HG02588 (cell line): ENCODE measurements at regions not wholly inside any gene's neighbourhood (a gene's known extent, or its start where the extent isn't known, plus 50 kb on each side); places are given as distances from the start of the nearest gene placed in this dataset.
"Not testable (repeated sequence)": the region's sequence is repeated elsewhere in the genome, so short reads cannot be mapped to it uniquely, and the experiment has no call there.

ENCODE experiments used
- ATAC-seq: cut with Tn5 transposase; IDR thresholded peaks from one replicate; pipeline ENCODE4 v1.9.1; 2021; ENCODE audit warnings: mild to moderate bottlenecking, moderate library complexity; ENCODE audit not compliant: unreplicated experiment

DNA sequence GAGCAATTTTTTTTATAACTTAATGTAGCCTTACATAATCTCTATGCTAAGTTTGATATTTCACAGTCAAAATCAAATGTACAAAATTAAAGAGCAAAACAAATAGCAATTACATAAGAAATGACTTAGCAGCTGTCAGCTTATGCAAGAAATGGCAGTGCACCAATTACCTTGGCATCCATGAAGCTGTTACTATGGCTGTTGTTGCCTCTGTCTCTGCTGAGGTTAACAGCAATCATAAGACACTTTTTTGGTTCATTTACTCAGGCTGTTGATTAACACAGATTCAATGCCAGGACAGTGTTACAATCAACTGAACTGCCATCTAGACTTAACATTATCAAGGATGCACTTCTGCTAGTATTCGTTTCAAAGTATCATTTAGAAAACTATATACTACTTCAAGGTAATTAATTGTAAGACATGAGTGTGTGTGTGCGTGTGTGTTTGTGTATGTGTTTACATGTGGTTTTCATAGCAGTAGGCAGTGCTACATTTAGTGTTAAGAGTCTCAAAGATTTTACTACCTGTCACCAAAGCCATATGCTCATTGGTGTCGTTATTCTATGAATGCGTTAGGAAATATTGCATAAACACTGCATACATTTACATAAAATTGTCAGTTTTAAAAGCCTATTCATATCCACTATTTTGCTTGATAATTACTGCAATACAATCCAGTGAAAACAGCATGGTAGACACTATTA, 1084.2 kb upstream of the COX7C start:
- no peak for ATAC-seq

DNA sequence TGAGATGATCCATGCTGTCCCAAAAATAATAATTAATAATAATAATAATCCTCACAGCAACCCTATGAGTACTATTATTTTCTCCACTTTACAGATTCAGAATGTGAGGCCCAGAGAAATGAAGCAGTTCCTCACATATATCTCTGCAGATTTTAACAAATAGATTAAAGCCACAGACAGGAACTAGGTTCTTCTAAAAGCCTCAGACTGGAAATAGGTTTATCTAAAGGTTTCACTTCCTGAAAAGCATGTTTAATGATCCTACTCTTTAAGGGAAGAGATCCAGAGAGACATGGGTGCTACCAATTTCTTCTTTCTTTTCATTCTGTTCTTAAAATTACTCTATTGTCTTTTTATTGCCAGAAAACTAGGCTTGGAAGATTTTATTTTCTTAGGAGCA, 1079.4 kb upstream of the COX7C start:
- no peak for ATAC-seq

DNA sequence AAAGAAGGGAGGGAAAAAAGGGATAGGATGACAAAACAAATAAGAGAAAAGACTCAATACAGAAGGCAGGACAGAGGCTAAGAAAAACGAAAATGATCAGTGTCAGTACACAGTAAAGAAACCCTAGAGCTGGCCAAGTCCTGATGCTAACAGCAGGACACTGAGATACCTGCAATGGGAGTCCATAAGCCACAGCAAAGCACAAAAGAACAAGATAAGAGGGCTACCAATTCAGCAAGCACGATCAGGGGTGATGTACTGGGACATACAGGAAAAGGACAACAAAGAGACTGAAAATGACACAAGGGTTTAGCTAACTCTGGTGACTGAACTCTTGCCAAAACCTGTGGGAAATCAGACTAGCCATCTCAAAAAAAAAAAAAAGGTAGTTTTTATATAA, 1072.6 kb upstream of the COX7C start:
- no peak for ATAC-seq

DNA sequence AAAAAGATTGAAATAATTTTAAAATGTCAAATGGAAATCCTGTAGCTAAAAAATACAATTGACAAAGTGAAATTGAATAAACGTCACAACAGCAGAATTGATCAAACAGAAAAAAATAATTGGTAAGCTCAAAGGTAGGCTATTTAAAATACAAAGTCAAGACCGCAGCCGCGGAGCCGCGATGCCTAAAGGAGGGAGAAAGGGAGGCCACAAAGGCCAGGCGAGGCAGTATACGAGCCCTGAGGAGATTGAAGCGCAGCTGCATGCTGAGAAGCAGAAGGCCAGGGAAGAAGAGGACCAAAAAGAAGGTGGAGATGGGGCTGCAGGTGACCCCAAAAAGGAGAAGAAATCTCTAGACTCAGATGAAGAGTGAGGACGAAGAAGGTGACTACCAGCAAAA, 1068.5 kb upstream of the COX7C start:
- no peak for ATAC-seq

DNA sequence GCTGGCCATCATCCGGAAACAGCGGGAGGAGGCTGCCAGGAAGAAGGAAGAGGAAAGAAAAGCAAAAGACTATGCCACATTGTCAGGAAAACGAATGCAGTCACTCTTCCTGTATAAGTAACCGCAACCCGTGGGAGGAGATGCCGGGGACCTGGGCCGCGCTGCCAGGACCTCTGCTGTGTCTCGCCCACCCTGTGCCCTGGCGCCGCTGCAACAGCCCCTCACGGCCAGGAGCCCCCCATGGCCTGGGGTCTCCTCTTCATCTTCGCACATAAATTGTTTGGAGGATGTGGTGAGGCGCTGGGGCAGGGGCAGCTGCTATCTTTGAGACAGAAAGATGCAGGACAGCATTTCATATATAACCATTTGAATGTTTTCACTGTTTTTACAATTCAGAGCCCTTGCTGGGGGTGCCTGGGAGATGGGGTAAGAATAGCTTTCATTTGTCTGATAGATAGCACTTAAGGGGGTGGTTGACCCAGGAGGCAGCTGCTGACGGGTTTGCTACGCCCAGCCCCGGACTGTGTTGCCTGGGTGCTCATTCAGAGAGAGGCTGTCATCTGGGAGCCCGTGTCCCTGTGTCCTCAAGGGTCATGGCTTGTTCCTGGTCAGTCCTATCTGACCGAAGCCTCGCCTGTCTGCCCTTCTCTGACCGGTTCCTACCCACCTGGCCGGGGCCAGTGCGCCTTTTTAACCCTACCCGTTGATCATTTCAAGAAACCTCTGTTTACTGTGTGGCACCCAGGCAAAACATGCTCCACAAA, 1067.7 kb upstream of the COX7C start:
- ATAC-seq: no peak

DNA sequence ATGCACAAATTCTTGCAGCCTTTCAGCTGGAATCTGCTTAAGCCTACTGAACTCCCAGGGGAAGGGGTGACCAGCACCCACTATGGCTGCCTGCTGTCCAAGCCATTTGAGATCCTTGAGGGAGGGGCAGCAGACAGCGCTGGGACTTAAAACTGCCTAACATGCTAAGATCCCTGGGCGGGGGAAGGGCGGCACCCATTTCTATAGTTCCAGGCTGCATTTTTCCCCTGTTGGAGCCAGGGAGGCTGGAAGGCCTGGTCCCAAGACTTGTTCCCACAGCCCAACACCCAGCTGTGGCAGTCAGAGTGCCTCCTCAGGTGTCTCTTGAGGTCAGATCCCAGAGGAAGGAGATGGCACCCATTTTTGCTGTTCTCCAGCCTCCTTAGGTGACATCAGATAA, 1061.3 kb upstream of the COX7C start:
- no peak for ATAC-seq

DNA sequence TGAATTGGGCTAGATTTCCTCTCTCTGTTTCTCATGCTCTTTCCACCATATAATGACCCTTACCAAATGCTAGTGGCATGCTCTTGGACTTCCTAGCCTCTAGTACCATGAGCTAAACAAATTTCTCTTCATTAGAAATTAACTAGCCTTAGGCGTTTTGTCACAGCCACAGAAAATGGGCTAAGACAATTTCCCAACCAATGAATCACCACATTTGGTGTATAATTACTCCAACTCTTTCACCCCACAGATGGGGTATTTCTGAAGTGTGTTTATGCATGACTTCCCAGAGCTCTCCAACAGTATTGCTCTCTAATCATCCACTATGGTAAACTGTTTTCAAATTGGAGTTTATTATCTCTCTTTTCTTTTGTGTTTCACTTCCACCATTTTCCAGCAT, 1041.1 kb upstream of the COX7C start:
- ATAC-seq: no peak

DNA sequence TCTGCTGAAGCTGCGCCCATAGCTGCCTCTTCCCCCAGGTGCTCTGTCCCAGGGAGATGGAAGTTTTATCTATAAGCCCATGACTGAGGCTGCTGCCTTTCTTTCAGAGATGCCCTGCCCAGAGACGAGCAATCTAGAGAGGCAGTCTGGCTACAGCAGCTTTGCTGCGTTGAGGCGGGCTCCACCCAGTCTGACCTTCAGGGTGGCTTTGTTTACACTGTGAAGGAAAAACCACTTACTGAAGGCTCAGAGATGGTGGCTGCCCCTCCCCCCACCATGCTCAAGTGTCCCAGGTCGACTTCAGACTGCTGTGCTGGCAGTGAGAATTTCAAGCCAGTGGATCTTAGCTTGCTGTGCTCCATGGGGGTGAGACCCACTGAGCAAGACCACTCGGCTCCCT, 1029.9 kb upstream of the COX7C start:
- not testable (repeated sequence) for ATAC-seq

DNA sequence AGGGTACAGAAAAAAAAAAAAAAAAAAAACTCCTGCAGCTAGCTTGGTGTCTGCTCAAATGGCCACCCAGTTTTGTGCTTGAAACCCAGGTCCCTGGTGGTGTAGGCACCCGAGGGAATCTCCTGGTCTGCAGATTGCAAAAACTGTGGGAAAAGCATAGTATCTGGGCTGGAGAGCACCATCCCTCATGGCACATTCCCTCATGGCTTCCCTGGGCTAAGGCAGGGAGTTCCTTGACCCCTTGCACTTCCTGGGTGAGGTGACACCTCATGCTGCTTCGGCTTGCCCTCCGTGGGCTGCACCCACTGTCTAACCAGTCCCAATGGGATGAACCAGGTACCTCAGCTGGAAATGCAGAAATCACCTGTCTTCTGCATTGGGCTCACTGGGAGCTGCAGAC, 1029.5 kb upstream of the COX7C start:
- not testable (repeated sequence) for ATAC-seq

DNA sequence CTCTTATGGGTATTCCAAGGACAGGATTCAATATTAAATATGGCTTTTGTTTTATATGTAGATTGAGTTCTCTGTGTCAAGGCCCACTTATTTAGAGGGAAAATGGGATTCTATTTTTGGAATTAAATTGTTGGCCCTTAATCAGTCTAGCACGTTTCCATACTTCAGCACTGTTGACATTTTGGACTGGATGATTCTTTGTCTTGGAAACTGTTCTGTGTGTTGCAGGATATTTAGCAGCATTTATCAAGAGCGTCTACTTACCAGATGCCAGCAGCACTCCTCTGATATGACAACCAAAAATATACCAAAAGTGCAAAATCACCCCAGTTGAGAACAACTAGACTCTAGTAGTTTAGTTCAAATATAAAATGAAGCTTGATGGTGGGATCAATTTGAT, 1027.0 kb upstream of the COX7C start:
- no peak for ATAC-seq

DNA sequence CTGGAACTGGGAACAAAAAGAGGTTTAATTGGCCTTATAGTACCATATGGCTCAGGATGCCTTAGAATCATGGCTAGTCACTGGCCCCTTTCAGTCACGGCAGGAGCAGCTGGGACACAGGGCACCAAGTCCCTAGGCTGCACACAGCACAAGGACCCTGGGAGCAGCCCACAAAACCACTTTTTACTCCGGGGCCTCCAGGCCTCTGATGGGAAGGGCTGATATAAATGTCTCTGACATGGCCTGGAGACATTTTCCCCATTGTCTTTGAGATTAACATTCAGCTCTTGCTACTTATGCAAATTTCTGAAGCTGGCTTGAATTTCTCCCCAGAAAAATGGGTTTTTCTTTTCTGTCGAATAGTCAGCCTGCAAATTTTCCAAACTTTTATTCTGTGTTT, 1026.4 kb upstream of the COX7C start:
- ATAC-seq: no peak

DNA sequence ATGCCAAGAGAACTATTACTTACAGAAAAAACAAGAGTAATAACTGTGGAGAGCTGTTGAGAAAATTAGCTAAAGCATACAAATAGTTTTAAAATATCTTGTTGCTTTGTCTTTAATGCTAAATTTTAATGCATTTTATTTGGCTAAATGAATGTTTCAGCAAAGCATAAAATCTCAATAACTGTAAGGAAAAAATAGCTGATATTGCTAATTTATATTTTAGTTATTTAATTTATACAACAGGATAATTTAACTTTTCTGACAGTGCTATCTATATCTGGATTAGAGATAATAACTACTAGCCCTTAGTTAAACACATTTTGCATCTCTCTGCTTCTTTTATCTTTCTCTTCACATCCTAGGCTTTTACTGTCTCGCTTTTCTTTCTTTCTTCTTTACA, 1014.9 kb upstream of the COX7C start:
- no peak for ATAC-seq

DNA sequence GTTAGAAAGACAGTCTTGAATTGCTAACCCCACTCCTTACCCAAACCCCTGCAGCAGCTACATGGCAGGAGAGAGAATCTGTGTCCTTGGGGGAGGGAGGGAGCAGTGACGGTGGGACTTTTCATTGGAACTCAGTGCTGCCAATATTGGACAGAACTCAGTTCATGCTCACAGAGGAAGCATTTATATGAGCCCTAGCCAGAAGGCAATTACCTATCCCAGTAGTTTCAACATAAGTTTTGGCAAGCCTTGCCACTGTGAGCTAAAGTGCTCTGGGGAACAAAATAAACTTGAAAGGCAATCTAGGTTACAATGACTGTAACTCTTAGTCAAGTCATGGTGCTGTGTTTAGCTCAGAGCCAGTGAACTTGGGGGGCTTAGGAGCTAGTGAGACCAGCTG, 1013.4 kb upstream of the COX7C start:
- ATAC-seq: no peak

DNA sequence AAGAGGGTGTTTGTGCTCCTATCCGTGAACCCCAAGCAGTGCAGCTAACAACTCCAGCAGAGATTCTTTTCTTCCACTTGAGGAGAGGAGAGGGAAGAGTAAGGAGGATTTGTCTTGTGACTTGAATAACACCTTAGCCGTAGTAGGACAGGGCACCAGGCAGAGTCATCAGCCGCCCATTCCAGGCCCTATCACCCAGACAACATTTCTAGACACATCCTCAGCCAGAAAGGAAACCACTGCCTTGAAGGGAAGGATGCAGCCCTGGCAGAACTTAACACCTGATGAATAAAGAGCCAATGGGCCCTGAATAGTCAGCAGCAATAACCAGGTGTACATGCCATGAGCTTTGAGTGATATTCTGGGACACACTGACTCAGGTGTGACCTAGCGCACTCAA, 1013.0 kb upstream of the COX7C start:
- ATAC-seq: no peak

DNA sequence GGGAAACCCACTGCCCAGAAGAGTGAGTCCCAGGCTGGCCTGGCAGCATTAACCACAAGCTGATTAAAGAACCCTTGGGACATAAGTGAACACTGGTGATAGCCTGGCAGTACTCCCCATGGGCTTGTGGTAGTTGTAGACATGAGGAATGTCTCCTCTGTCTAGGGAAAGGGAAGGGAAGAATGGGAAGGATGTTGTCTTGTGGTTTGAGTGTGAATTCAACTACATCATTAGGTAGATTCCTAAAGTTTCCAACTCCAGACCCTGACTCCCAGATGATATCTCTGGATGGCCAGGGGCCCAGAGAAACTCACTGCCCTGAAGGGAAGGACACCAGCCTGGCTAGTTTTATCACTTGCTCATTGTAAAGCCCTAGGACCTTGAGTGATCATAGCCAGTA, 1012.4 kb upstream of the COX7C start:
- no peak for ATAC-seq

DNA sequence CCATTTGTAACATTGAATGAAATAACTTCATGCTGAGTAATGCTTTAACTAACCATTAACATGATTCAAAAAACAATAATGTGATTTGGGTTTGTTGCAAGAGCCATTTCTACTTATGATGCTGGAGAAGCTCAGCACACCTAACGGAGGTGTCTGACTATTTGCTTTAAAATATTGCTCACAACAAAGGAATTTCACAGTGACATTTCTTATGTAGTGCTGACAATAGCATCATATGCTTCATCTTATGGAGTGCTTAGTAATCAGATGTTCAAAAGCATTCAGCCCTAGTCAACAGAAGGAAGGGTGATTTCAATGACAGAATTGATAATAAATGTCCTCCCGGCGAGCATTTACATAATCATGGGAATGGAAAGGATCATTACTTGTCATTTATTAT, 1003.3 kb upstream of the COX7C start:
- ATAC-seq: no peak

DNA sequence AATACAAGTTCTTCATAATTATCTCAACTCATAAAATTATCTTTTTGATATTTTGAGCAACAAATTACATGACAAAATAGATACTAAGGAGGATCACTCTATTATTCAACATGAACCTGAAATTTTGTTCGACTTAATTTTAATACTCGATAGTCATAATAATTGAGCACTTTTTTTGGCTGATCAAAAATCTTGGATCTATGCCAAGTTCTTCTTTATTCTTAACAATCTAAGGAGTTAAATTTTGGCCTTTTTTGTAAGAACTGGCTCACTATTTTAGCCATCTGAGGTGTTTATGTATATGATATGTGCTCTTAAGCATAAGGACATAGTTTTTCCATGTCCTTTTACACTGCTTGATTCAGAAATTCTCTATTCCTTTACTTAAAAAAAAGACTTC, 996.1 kb upstream of the COX7C start:
- no peak for ATAC-seq

DNA sequence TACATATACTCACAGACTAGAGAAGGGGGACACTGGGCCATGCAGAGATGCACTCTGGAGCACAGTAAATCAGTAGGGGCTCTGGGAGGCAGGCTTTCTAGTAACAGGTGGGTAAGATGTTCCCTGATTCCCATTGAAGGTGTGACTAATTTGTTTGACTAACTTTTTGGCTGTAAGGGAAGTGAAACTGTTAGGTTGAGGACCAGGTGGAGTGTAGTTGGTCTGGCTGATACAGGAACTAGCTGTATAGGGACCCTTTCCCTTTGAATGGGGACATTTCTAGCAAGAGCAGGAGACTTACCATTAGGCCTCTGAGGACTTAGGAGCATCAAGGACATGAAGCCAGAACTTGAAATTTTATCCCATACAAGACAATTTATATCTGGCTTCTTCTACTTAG, 989.6 kb upstream of the COX7C start:
- ATAC-seq: no peak

DNA sequence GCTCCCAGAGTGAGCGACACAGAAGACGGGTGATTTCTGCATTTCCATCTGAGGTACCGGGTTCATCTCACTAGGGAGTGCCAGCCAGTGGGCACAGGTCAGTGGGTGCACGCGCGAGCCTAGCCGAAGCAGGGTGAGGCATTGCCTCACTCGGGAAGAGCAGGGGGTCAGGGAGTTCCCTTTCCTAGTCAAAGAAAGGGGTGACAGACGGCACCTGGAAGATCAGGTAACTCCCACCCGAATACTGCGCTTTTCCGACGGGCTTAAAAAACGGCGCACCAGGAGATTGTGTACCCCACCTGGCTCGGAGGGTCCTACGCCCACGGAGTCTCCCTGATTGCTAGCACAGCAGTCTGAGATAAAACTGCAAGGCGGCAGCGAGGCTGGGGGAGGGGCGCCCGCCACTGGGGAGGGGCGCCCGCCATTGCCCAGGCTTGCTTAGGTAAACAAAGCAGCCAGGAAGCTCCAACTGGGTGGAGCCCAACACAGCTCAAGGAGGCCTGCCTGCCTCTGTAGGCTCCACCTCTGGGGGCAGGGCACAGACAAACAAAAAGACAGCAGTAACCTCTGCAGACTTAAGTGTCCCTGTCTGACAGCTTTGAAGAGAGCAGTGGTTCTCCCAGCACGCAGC, 979.1 kb upstream of the COX7C start:
- not testable (repeated sequence) for ATAC-seq

DNA sequence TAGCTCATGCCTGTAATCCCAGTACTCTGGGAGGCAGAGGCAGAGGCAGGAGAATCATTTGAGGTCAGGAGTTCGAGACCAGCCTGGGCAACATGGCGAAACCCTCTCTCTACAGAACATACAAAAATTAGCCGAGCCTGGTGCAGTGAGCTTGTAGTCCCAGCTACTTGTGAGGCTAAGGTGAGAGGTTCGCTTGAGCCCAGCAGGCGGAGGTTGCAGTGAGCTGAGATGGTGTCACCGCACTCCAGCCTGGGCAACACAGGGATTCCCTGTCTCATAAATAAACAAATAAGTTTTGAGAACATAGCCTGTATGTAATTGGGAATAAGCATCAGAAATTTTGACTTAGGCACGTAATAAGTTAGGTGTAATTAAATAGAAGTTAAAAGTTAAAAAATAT, 971.7 kb upstream of the COX7C start:
- ATAC-seq: no peak

DNA sequence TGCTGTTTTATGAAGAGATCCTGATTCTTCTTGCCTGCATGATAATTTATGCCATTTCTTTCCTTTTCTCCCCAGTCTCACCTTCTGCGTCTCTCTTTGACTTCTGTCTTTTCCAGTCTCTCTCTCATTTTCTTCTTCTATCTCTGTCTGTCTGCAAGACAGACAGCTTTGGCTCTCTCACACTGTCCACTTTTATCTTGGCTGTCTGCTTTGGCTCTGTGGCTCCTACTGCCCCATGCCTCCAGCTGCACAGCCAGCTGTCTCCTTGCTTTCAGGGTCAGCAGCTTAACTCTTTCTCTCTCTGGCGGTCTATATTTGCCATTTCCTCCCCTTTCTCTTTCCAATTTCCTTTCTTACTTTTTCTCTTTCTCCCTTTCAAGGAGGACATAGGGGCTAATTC, 971.1 kb upstream of the COX7C start:
- ATAC-seq: no peak
